Endothelial cell of umbilical vein (primary cell): ENCODE measurements at regions not wholly inside any gene's neighbourhood (a gene's known extent, or its start where the extent isn't known, plus 50 kb on each side); places are given as distances from the start of the nearest gene placed in this dataset.

ENCODE experiments used
- BruUV-seq: library from RNA; stranded (reverse); fragments of 400-500 nt; replicated peaks from 2 replicates; lab custom pipeline; 2021; lab: Mats Ljungman, UMichigan
- CTCF ChIA-PET: fragments of 300-600, 350-600 bp; sonication (Branson Sonifier 250); formaldehyde crosslinking; loops from one replicate; lab custom pipeline; 2021; ENCODE audit warnings: antibody characterized with exemption, inconsistent platforms; lab: Charles Lee
- POLR2A ChIA-PET: fragments of 300-600, 350-600 bp; sonication (Branson Sonifier 250); formaldehyde crosslinking; loops from one replicate; lab custom pipeline; 2021; ENCODE audit warnings: antibody characterized with exemption, inconsistent platforms; lab: Charles Lee
- DNase-seq: peaks from one replicate; pipeline ENCODE4 v3.0.0-alpha.2; 2011; ENCODE audit warnings: low read depth, low spot score
- FAIRE-seq: peaks from 2 replicates; lab custom pipeline; 2011; peaks lifted over from hg19 to GRCh38; lab: Jason Lieb, UNC
- H2AFZ ChIP-seq: 2 replicates; pipeline ENCODE4 v1.6.0; 2012; ENCODE audit warnings: low read depth, low read length, control low read depth, inconsistent platforms
- H3K27ac ChIP-seq: 2 replicates; pipeline ENCODE4 v1.5.1; 2011; ENCODE audit warnings: low read depth, mild to moderate bottlenecking, control low read depth, low read length, moderate library complexity; ENCODE audit not compliant: insufficient read depth
- H3K27me3 ChIP-seq, 2 experiments: 2 replicates each; pipeline versions ENCODE4 v1.6.0 to v1.6.1; 2011; ENCODE audit warnings: low read length in 2 of 2, mixed read lengths in 1 of 2; ENCODE audit not compliant: control insufficient read depth in 2 of 2, insufficient read depth in 2 of 2
- H3K36me3 ChIP-seq, 2 experiments: 2 replicates in 1 of 2; 3 replicates in 1 of 2; pipeline ENCODE4 v1.5.1; 2011; ENCODE audit warnings: low read length in 2 of 2, mild to moderate bottlenecking in 1 of 2, moderate library complexity in 1 of 2; ENCODE audit not compliant: control insufficient read depth in 2 of 2, insufficient read depth in 2 of 2; ENCODE audit errors: extremely low read depth in 1 of 2
- H3K4me1 ChIP-seq: 3 replicates; pipeline ENCODE4 v1.5.1; 2011; ENCODE audit warnings: mild to moderate bottlenecking, low read length; ENCODE audit not compliant: control insufficient read depth, insufficient read depth; ENCODE audit errors: extremely low read depth
- H3K4me2 ChIP-seq: 2 replicates; pipeline ENCODE4 v1.6.1; 2011; ENCODE audit warnings: low read length, control low read depth, mixed read lengths; ENCODE audit not compliant: insufficient read depth
- H3K4me3 ChIP-seq, 3 experiments: fragments of 200-600 bp in 1 of 3; sonication (generic), shearing (Covaris generic) in 1 of 3; replicated peaks in 1 of 3; 2 replicates each; pipeline ENCODE4 v1.5.1; 2011 to 2016; ENCODE audit warnings: control low read depth in 3 of 3, low read length in 3 of 3, mild to moderate bottlenecking in 2 of 3, inconsistent platforms in 1 of 3, low read depth in 1 of 3, moderate library complexity in 1 of 3; ENCODE audit not compliant: insufficient read depth in 1 of 3
- H3K79me2 ChIP-seq: 2 replicates; pipeline ENCODE4 v1.6.0; 2012; ENCODE audit warnings: low read length, inconsistent platforms; ENCODE audit not compliant: control insufficient read depth, insufficient read depth
- H3K9ac ChIP-seq: replicated peaks from 2 replicates; pipeline ENCODE3; 2011; ENCODE audit warnings: low read length, control low read depth; ENCODE audit not compliant: insufficient read depth; ENCODE audit errors: extremely low read depth
- H3K9me1 ChIP-seq: replicated peaks from 3 replicates; pipeline ENCODE4 v1.6.0; 2011; ENCODE audit warnings: mild to moderate bottlenecking, low read length; ENCODE audit not compliant: control insufficient read depth, insufficient read depth; ENCODE audit errors: extremely low read depth
- H3K9me3 ChIP-seq: replicated peaks from 2 replicates; pipeline ENCODE4 v1.5.1; 2012; ENCODE audit warnings: low read length, inconsistent platforms; ENCODE audit not compliant: control insufficient read depth, insufficient read depth
- H4K20me1 ChIP-seq: replicated peaks from 2 replicates; pipeline ENCODE3; 2011; ENCODE audit warnings: mild to moderate bottlenecking, low read length; ENCODE audit not compliant: control insufficient read depth, insufficient read depth; ENCODE audit errors: extremely low read depth
- EZH2 ChIP-seq: IDR thresholded peaks from 2 replicates; pipeline ENCODE4 v1.6.1; 2012; ENCODE audit warnings: borderline replicate concordance, low read depth, mild to moderate bottlenecking, moderate library complexity, low read length, inconsistent platforms; ENCODE audit not compliant: severe bottlenecking
- FOS ChIP-seq: IDR thresholded peaks from 2 replicates; pipeline ENCODE4 v1.6.1; 2011; ENCODE audit warnings: mild to moderate bottlenecking, low read length, moderate library complexity, borderline replicate concordance; ENCODE audit not compliant: insufficient read depth
- GATA2 ChIP-seq: IDR thresholded peaks from 2 replicates; pipeline ENCODE4 v1.7.0; 2011; ENCODE audit warnings: low read depth, mild to moderate bottlenecking, moderate library complexity, mixed read lengths, low read length; ENCODE audit not compliant: insufficient read length, insufficient read depth
- JUN ChIP-seq: IDR thresholded peaks from 2 replicates; pipeline ENCODE4 v1.6.1; 2011; ENCODE audit warnings: borderline replicate concordance, low read depth; ENCODE audit not compliant: insufficient read length, insufficient read depth
- MYC ChIP-seq: IDR thresholded peaks from one replicate; pipeline ENCODE4 v1.6.1; 2011; ENCODE audit warnings: mild to moderate bottlenecking, low read depth, low read length
- POLR2A ChIP-seq: IDR thresholded peaks from 2 replicates; pipeline ENCODE4 v1.6.1; 2012; ENCODE audit warnings: low read depth, mild to moderate bottlenecking, control low read depth, low read length
- POLR2AphosphoS5 ChIP-seq: IDR thresholded peaks from 2 replicates; pipeline ENCODE4 v1.6.1; 2012; ENCODE audit warnings: low read depth, mild to moderate bottlenecking, control low read depth, low read length, moderate library complexity; ENCODE audit not compliant: insufficient read depth
- dilution Hi-C: fragments of 300-500 bp; cut with MboI; formaldehyde crosslinking; loops from one replicate; pipeline ENCODE4 v1.15.0; 2019; ENCODE audit warnings: low sequenced_read_pairs; ENCODE audit not compliant: extremely low pct_ligation_motif_present
- intact Hi-C: fragments of 100-400 bp; cut with micrococcal nuclease; formaldehyde crosslinking; loops from one replicate; pipeline ENCODE4 v1.10.0; 2022
- TF ChIP-seq, protein P1 (sequence below): IDR thresholded peaks from 2 replicates; pipeline ENCODE4 v1.6.1; 2011; ENCODE audit not compliant: insufficient read depth, insufficient read length
- TF ChIP-seq, protein P2 (sequence below), 2 donors: IDR thresholded peaks; 1 replicate in 1 of 2; 2 replicates in 1 of 2; pipeline ENCODE4 v1.5.1; 2011; ENCODE audit warnings: low read length in 2 of 2, mild to moderate bottlenecking in 2 of 2, moderate library complexity in 2 of 2, control low read depth in 1 of 2, inconsistent platforms in 1 of 2, low read depth in 1 of 2; ENCODE audit not compliant: insufficient read depth in 1 of 2; ENCODE audit errors: extremely low read depth in 1 of 2

DNA sequence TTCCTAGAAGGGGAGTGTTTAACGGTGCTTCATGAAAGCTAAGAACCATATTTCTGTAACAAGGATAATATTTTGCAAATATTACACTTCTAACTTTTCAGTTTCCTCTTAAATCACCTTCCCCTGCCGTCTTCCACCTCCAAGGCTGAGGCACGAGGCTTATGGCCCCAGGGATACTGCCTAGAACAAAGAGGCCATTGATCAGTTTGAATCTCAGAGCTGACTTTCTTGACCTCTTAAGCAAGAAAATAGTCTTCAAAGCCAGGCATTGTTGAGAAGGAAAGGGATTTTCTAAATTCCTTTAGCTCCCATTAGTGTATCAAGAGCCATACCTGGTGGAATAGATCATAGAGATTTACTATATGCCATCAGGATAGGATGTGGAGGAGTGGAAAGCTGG is 566.2 kb downstream of the BNC2 start:
- intact Hi-C loops (no loop called here), dilution Hi-C loops (no loop called here)
- H3K9me1 ChIP-seq = no peaks in the 10 kb centered on the region
- no peak overlapping the region for H3K9ac ChIP-seq
- DNase-seq (no peak), FAIRE-seq (no peak)
- H2AFZ ChIP-seq = no peak overlapping the region
- H3K79me2 ChIP-seq = no peaks in the 10 kb centered on the region
- H4K20me1 ChIP-seq = no peaks in the 10 kb centered on the region
- H3K36me3 ChIP-seq = no peaks in the 10 kb centered on the region
- ChIA-PET CTCF (no interaction called here), POLR2A (no interaction called here)
- peaks cover 2 to 21% of the 10 kb centered on the region in 2 experiments for H3K27me3 ChIP-seq
- H3K9me3 ChIP-seq = no peaks in the 10 kb centered on the region
- TF ChIP-seq MYC = no peak
- TF ChIP-seq, protein P1, sequence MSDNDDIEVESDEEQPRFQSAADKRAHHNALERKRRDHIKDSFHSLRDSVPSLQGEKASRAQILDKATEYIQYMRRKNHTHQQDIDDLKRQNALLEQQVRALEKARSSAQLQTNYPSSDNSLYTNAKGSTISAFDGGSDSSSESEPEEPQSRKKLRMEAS = no peak
- no peak for TF ChIP-seq POLR2A
- no peak for TF ChIP-seq GATA2
- no peak for TF ChIP-seq POLR2AphosphoS5
- TF ChIP-seq, protein P2, sequence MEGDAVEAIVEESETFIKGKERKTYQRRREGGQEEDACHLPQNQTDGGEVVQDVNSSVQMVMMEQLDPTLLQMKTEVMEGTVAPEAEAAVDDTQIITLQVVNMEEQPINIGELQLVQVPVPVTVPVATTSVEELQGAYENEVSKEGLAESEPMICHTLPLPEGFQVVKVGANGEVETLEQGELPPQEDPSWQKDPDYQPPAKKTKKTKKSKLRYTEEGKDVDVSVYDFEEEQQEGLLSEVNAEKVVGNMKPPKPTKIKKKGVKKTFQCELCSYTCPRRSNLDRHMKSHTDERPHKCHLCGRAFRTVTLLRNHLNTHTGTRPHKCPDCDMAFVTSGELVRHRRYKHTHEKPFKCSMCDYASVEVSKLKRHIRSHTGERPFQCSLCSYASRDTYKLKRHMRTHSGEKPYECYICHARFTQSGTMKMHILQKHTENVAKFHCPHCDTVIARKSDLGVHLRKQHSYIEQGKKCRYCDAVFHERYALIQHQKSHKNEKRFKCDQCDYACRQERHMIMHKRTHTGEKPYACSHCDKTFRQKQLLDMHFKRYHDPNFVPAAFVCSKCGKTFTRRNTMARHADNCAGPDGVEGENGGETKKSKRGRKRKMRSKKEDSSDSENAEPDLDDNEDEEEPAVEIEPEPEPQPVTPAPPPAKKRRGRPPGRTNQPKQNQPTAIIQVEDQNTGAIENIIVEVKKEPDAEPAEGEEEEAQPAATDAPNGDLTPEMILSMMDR (IDR thresholded peaks at IDR 0.05; ENCODE audit: extremely low read depth in 1 of 2, insufficient read depth in 1 of 2, low read depth in 1 of 2, low read length in 2 of 2) = no peak
- no peak for TF ChIP-seq FOS
- TF ChIP-seq JUN = no peak
- TF ChIP-seq EZH2 = no peak
- no peak overlapping the region for H3K27ac ChIP-seq
- H3K4me2 ChIP-seq = no peak overlapping the region
- BruUV-seq = no TSS peak
- no peaks in the 10 kb centered on the region for H3K4me1 ChIP-seq
- H3K4me3 ChIP-seq = no peak overlapping the region
